ENCODE measurements at regions not wholly inside any gene's neighbourhood (a gene's known extent, or its start where the extent isn't known, plus 50 kb on each side); places are given as distances from the start of the nearest gene placed in this dataset.

- TF ChIP-seq, protein P1, sequence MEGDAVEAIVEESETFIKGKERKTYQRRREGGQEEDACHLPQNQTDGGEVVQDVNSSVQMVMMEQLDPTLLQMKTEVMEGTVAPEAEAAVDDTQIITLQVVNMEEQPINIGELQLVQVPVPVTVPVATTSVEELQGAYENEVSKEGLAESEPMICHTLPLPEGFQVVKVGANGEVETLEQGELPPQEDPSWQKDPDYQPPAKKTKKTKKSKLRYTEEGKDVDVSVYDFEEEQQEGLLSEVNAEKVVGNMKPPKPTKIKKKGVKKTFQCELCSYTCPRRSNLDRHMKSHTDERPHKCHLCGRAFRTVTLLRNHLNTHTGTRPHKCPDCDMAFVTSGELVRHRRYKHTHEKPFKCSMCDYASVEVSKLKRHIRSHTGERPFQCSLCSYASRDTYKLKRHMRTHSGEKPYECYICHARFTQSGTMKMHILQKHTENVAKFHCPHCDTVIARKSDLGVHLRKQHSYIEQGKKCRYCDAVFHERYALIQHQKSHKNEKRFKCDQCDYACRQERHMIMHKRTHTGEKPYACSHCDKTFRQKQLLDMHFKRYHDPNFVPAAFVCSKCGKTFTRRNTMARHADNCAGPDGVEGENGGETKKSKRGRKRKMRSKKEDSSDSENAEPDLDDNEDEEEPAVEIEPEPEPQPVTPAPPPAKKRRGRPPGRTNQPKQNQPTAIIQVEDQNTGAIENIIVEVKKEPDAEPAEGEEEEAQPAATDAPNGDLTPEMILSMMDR (IDR thresholded peaks at IDR 0.05; ENCODE audit: low read length), result no peak
- no peak for TF ChIP-seq EZH2 (IDR thresholded peaks at IDR 0.05; ENCODE audit: borderline replicate concordance, low read length)
These were observed 203.0 kb downstream of the SAMD5 start for GRCh38 chr6:147711476-147711875.

Data from OCI-LY1 (cell line).